ENCODE measurements at regions not wholly inside any gene's neighbourhood (a gene's known extent, or its start where the extent isn't known, plus 50 kb on each side); places are given as distances from the start of the nearest gene placed in this dataset.

DNA sequence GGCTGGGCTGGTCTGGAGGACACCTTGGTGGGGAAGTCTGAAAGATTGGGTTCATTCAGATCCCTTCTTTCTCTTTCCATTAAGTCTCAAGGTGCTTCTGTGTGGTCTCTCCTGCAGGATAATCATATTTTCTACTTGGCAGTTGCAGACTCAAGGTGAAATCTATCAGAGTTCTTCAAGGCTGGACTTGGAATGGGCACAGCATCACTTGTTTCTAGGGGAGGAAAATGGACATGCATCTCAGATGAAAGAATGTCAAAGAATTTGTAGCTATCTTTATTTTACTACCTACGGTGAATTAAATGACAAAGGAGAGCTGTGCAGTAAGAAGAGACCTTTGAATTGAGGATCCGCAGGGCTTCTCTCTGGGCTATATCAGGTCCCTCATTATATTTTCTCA lies 69.8 kb upstream of the PAPPA start:
- DNase-seq (ENCODE audit: low spot score), result no peak

DNA sequence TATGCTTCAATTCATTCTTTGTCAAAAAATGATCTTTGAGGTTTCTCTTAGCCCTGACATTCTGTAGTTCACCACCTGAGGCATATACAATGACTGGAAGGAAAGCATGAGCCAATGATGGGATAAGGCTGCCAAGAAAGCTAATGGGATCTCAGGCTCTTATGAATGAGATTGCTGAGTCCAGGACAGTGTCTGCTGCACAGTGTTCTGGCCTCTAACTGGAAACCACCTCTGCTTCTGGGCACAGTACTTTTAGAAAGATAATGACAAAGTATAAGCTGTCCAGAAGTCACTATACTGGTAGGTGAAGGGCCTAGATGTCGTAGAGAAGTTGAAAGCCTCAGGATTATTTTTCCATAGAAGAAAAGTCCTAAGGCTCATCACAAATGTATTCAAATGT lies 69.1 kb upstream of the PAPPA start:
- DNase-seq (ENCODE audit: low spot score), result no peak

DNA sequence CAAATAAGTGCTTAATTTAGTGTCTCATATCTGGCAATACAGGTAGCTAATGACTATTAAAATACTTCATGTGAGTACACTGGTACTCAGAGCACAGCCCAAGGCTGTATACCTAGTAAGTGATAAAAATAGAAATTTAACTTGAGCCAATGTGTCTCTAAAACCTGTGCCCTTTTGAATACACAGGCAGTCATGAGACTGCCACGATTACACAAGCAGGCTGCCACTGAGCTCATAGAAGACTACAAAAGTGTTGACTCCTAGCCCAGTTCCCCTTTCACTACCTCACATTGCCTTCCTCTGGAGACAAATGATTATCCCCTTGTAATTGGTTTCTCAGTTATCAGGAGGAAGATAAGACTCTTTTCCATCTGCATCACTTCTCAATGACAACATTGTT lies 66.3 kb upstream of the PAPPA start:
- DNase-seq (ENCODE audit: low spot score), result no peak

DNA sequence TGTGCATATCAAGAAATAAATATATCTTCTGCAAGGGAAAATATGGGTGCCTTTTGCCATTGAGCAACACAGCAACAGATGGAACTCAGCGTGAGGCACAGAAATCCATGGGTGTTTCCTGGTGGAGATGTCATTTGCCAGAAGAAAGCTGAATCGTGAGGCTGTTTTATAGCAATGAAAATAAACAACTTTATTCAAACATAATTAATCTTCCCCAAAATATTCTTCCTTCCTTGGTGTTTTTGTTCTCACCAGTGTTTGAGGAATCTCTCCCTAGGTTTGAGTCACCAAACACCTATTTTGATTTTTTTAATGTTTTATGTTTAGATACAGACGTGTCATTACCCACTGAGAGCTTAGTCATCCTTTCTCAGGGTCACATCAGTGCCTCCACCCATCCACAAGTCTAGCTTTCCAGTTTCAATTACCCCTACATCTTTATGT lies 65.8 kb upstream of the PAPPA start:
- peak; percentile 26 for DNase-seq (ENCODE audit: low spot score)

DNA sequence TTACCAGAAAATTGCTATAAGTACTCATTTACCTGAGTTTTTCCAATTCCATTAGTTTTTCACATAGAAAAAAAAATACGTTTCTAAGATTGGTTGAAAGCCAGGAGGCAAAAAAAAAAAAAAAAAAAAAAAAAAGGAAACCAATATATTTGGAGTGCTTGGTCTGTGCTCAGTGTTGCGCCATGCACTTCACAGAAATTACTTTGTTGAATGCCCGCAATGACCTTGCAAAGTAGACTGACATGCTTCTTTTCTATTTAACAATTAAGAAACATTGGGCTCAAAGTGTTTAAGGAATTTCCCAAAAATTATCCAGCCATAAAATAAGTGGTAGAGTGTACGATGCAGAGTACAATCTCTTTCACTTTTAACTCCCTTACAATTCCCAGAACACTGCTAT lies 65.2 kb upstream of the PAPPA start:
- DNase-seq (ENCODE audit: low spot score), result no peak

DNA sequence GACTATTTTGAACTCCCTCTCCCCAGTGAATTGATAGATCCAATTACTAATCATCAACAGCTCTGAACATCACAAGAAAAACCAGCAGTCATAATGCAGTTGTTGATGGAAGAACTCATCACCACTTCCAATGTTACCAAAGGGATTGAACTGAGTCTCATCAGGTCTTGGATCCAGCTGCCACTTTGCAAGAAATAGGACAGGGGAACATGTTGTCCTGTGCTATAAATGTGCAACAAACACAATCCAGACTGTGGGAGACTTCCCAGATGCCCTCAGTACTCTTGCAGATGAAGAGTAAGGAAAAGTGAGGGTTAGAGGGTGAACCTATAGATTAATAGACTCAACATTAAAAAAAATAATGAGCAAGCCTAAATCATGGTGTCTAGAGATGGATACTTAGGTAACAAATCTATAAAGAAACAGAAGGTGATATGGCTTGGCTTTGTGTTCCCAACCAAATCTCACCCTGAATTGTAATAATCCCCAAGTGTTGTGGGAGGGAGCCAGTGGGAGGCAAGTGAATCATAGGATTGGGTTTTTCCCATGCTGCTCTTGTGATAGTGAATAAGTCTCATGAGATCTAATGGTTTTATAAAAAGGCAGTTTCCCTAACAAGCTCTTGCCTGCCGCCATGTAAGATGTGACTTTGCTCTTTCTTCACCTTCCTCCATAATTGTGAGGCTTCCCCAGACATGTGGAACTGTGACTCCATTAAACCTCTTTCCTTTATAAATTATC lies 63.4 kb upstream of the PAPPA start:
- DNase-seq (ENCODE audit: low spot score), result no peak

DNA sequence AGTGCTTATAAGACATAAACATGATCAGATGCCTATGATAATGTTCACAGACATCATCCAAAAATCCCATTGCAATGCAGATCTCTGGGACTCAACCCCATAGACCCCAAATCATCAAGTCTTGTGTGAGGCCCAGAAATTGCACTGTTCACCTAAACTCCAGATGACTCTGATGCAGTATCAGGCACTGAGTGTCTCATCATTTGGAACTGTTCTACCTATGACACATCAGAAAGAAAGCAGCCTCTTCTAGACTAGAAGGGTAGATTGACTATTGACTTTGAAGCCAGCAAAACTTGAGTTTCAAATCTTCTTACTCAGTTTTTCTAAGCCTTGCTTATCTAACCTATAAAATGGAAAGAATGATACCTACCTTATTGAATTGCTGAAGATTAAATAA lies 58.7 kb upstream of the PAPPA start:
- no peak for DNase-seq (ENCODE audit: low spot score)

DNA sequence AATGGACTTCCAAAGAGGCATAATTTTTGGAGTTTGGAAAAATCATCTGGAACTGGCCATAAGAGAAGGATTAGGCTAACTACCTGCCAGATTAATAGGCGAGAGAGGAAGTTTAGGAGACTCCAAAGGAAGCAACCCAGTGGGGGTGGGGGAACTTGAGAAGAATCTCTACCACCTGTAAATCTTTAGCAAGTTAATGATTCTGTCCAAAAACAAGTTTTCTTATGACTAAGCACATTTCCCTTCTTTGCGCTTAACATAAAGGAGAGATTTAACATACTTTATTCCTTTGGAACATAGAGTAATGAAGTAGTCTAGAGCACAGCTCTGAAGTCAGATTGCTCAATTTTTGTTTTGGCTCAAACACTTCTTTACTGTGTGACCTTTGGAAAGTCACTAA lies 58.2 kb upstream of the PAPPA start:
- DNase-seq (ENCODE audit: low spot score), result no peak

DNA sequence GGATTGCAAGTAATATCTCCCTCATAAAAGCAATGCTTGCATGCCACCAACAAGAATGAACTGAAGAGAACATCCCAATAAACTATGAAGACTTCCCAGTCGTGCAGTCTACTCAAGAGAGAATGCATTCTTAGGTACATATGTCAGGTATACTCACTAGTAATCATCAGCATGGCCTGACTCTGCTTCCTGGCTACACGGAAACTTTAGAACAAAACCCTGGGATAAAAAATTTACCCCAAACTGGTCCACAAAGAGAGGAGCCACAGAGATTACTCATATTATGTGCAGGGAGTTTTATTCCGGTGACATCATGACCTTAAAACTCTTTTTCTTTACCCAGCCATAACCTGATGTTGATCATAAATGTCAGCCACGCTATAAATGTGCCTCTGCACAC lies 57.5 kb upstream of the PAPPA start:
- DNase-seq (ENCODE audit: low spot score), result no peak

DNA sequence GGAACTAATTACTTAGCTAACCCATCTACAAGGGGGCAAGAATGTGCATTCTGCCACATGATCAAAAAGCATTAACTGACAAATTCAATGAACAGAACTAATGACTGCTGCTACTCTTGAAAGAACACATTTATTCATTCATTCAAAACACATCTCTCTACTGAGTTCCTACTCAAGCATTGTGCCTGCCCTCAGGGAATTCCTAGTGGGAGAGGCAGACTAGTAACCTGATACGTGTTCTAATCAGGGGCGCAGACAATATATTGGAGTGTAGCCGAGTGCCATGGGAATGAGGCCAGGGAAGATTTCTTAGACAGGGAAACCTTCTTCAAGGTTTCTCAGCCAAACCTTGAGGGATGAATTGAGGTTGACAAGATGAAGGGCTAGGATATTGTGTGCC lies 56.7 kb upstream of the PAPPA start:
- no peak for DNase-seq (ENCODE audit: low spot score)

DNA sequence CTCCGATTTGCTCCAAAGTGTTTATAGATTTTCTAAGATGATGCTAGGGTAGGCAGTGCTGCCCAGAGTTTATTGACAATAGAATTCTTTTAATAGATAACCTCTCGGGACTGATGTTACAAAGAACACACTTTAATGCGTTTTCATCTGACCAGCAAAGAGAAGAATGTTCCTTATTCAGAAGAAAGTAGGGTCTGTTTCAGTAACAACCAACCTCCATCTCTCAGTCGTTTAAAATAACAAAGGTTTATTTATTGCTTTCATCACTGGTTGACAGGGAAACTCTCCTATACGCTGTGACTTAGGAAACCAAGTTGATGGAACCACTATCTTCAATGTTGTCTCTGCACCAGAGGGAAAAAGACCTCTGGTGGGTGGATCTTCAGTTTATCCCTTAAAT lies 55.1 kb upstream of the PAPPA start:
- no peak for DNase-seq (ENCODE audit: low spot score)

DNA sequence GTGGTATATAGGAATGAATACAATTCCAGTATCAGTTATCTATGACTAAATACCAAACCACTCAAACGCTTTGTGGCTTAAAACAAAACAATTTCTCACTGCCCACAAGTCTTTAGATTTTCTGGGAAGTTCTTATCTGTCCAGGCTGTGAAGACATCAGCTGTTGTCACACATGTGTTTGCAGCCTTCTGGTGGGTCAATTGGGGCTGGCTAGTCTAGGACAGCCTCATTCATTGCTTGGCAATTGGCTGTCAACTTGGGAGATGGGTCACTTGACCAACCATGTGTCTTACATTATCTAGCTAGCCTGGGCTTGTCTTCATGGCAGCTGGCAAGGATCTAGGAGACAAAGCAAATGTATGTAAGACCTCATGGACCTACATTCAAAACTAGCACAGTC lies 53.8 kb upstream of the PAPPA start:
- DNase-seq (ENCODE audit: low spot score), result no peak

DNA sequence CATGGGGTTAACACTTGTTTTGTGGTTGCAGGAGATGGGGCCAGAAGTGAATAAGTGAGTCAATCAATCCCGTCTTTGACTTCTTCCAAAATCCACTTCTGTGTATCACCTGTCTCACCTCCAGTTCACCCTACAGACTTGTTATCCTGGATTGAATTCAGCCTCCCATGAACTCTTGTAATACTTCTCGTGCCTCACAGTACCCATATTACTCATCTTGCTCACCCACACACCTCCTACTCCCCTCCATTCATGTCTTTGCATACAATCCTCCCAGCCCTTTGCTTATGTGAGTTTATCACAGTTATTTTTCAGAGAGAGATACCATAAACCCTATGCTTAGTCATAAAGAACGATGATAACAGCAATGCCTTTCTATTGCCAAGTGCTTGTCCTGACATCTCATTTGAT lies 52.9 kb upstream of the PAPPA start:
- DNase-seq (ENCODE audit: low spot score), result no peak

DNA sequence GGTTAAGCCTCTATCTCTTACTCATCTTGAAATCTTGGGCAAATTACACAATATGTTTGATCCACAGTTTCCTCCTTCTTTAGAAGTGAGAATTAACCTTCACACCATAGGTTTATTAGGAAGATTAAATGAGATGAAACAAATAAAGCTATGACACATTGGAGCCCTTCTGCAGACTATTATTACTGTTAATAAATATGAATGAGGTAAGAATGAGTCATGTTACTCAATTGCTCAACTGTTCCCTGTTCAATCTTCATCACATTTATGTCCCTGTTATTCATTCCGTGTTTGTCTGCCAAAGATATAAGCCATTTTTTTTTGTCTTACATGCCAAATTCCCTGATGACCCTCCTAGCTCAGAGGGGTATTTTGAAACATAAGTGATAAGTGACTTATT lies 52.1 kb upstream of the PAPPA start:
- DNase-seq (ENCODE audit: low spot score), result no peak

DNA sequence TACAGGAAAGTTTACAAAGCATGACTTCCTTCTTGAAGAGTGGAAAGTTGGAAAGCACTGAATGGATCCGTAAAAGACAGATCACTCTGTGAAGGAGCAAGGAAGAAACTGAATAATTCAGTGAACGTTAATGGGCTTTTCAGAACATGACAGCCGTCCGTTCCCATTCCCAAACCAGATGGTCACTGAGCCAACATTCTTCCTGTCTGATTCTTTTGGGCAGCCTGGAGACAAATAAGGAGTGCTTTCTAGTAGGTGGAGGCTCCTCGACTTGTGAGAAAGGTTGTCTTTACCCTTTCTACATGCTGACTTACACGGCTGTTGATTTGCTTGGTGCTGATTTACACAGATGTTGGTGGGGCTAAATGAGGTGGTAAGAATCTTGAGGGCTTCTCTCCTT lies 51.0 kb upstream of the PAPPA start:
- DNase-seq (ENCODE audit: low spot score), result no peak

Measured in LoVo (cell line).